GM12878 (cell line): ENCODE measurements at regions not wholly inside any gene's neighbourhood (a gene's known extent, or its start where the extent isn't known, plus 50 kb on each side); places are given as distances from the start of the nearest gene placed in this dataset.

Experiments used
- BCL11A ChIP-seq: IDR thresholded peaks from 2 replicates; pipeline ENCODE4 v1.6.1; 2011; ENCODE audit warnings: low read depth, low read length
- RAD51 ChIP-seq: fragments of 450-650 bp; IDR thresholded peaks from 2 replicates; pipeline ENCODE4 v1.6.1; 2016; ENCODE audit warnings: moderate library complexity, mild to moderate bottlenecking, inconsistent platforms
- TF ChIP-seq, protein P1 (sequence below): fragments of 450-650 bp; conservative IDR thresholded peaks from 2 replicates; pipeline ENCODE4 v1.6.1; 2017; ENCODE audit warnings: mild to moderate bottlenecking, moderate library complexity
- TF ChIP-seq, protein P2 (sequence below), 3 experiments: IDR thresholded peaks in 2 of 3; conservative IDR thresholded peaks in 1 of 3; 2 replicates each; pipeline ENCODE4 v1.5.1; 2011; ENCODE audit warnings: low read depth in 3 of 3, low read length in 3 of 3, mild to moderate bottlenecking in 3 of 3, control low read depth in 2 of 3, moderate library complexity in 2 of 3, inconsistent platforms in 1 of 3, mixed read lengths in 1 of 3; ENCODE audit not compliant: control insufficient read depth in 2 of 3, insufficient read depth in 1 of 3; ENCODE audit errors: extremely low read depth in 1 of 3

- no peak for TF ChIP-seq RAD51
- TF ChIP-seq, protein P1, sequence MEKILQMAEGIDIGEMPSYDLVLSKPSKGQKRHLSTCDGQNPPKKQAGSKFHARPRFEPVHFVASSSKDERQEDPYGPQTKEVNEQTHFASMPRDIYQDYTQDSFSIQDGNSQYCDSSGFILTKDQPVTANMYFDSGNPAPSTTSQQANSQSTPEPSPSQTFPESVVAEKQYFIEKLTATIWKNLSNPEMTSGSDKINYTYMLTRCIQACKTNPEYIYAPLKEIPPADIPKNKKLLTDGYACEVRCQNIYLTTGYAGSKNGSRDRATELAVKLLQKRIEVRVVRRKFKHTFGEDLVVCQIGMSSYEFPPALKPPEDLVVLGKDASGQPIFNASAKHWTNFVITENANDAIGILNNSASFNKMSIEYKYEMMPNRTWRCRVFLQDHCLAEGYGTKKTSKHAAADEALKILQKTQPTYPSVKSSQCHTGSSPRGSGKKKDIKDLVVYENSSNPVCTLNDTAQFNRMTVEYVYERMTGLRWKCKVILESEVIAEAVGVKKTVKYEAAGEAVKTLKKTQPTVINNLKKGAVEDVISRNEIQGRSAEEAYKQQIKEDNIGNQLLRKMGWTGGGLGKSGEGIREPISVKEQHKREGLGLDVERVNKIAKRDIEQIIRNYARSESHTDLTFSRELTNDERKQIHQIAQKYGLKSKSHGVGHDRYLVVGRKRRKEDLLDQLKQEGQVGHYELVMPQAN, result no peak
- no peak for TF ChIP-seq BCL11A
- TF ChIP-seq, protein P2, sequence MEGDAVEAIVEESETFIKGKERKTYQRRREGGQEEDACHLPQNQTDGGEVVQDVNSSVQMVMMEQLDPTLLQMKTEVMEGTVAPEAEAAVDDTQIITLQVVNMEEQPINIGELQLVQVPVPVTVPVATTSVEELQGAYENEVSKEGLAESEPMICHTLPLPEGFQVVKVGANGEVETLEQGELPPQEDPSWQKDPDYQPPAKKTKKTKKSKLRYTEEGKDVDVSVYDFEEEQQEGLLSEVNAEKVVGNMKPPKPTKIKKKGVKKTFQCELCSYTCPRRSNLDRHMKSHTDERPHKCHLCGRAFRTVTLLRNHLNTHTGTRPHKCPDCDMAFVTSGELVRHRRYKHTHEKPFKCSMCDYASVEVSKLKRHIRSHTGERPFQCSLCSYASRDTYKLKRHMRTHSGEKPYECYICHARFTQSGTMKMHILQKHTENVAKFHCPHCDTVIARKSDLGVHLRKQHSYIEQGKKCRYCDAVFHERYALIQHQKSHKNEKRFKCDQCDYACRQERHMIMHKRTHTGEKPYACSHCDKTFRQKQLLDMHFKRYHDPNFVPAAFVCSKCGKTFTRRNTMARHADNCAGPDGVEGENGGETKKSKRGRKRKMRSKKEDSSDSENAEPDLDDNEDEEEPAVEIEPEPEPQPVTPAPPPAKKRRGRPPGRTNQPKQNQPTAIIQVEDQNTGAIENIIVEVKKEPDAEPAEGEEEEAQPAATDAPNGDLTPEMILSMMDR (IDR thresholded peaks at IDR 0.05 in 2 of 3, conservative IDR thresholded peaks at IDR 0.05 in 1 of 3; ENCODE audit: control insufficient read depth in 2 of 3, extremely low read depth in 1 of 3, insufficient read depth in 1 of 3, low read depth in 3 of 3, low read length in 3 of 3), result no peak
Observed at GRCh38 chr19:30781519-30781918, 409.3 kb downstream of the ZNF536 start.
